ENCODE measurements at regions not wholly inside any gene's neighbourhood (a gene's known extent, or its start where the extent isn't known, plus 50 kb on each side); places are given as distances from the start of the nearest gene placed in this dataset.
"Not testable (repeated sequence)": the region's sequence is repeated elsewhere in the genome, so short reads cannot be mapped to it uniquely, and the experiment has no call there.

GRCh38 chr10:23543691-23544380 is 105.0 kb downstream of the OTUD1 start:
- no peak for DNase-seq

GRCh38 chr10:23545866-23546265 is 107.0 kb downstream of the OTUD1 start:
- DNase-seq, result not testable (repeated sequence)

- no peak for DNase-seq
Measured at GRCh38 chr10:23556727-23557440, 118.0 kb downstream of the OTUD1 start.

- DNase-seq, result no peak
Measured at GRCh38 chr10:23557777-23558176, 118.9 kb downstream of the OTUD1 start.

GRCh38 chr10:23558361-23558799 is 119.5 kb downstream of the OTUD1 start:
- DNase-seq, result no peak

- no peak for DNase-seq
Measured at GRCh38 chr10:23568996-23569395, 130.1 kb downstream of the OTUD1 start.

- DNase-seq, result no peak
Measured at GRCh38 chr10:23571884-23572283, 133.0 kb downstream of the OTUD1 start.

GRCh38 chr10:23581906-23582450 is 143.1 kb downstream of the OTUD1 start:
- DNase-seq, result no peak

GRCh38 chr10:23584396-23584795 is 145.5 kb downstream of the OTUD1 start:
- no peak for DNase-seq

GRCh38 chr10:23585186-23585585 is 146.3 kb downstream of the OTUD1 start:
- DNase-seq, result no peak

- DNase-seq, result no peak
Measured at GRCh38 chr10:23585666-23586065, 146.8 kb downstream of the OTUD1 start.

GRCh38 chr10:23595278-23595677 is 156.4 kb downstream of the OTUD1 start:
- not testable (repeated sequence) for DNase-seq

GRCh38 chr10:23604613-23605012 is 165.7 kb downstream of the OTUD1 start:
- DNase-seq, result peak; percentile 29

- no peak for DNase-seq
Measured at GRCh38 chr10:23606456-23606855, 167.6 kb downstream of the OTUD1 start.

GRCh38 chr10:23608926-23609325 is 170.1 kb downstream of the OTUD1 start:
- no peak for DNase-seq

- DNase-seq, result no peak
Measured at GRCh38 chr10:23610626-23611307, 171.9 kb downstream of the OTUD1 start.

- DNase-seq, result no peak
Measured at GRCh38 chr10:23611308-23612029, 172.6 kb downstream of the OTUD1 start.

- no peak for DNase-seq
Measured at GRCh38 chr10:23613900-23614299, 175.0 kb downstream of the OTUD1 start.

GRCh38 chr10:23614483-23614882 is 175.6 kb downstream of the OTUD1 start:
- DNase-seq, result no peak

- DNase-seq, result no peak
Measured at GRCh38 chr10:23630376-23630775, 191.5 kb downstream of the OTUD1 start.

- DNase-seq, result no peak
Measured at GRCh38 chr10:23630885-23631284, 192.0 kb downstream of the OTUD1 start.

- DNase-seq, result no peak
Measured at GRCh38 chr10:23643111-23643780, 204.4 kb downstream of the OTUD1 start.

Measured in right kidney (tissue), 1 donor.